GM23338 (cell line): ENCODE measurements at regions not wholly inside any gene's neighbourhood (a gene's known extent, or its start where the extent isn't known, plus 50 kb on each side); places are given as distances from the start of the nearest gene placed in this dataset.

ENCODE experiments used
- ATAC-seq: fragments of 200-7000 bp; cut with Tn5 transposase; 3 replicates; pipeline ENCODE4 v1.9.1; 2020
- DNase-seq: peaks from one replicate; pipeline ENCODE4 v3.0.0-alpha.2; 2015; ENCODE audit warnings: low spot score
- H2AFZ ChIP-seq: fragments of 200-600 bp; sonication (generic); 2 replicates; pipeline ENCODE4 v1.8.0; 2016; ENCODE audit warnings: antibody characterized with exemption, mild to moderate bottlenecking, moderate library complexity
- H3F3A ChIP-seq: fragments of 200-600 bp; sonication (generic); replicated peaks from 2 replicates; pipeline ENCODE4 v1.8.0; 2017; ENCODE audit warnings: antibody characterized with exemption, mixed run types, low read depth
- H3K27ac ChIP-seq: fragments of 200-600 bp; sonication (generic); 2 replicates; pipeline ENCODE4 v1.6.1; 2016; ENCODE audit warnings: low read depth
- H3K27me3 ChIP-seq: fragments of 200-600 bp; sonication (generic); 2 replicates; pipeline ENCODE4 v1.8.0; 2016; ENCODE audit warnings: mild to moderate bottlenecking, mixed run types, moderate library complexity; ENCODE audit not compliant: insufficient read depth
- H3K36me3 ChIP-seq: fragments of 200-600 bp; sonication (generic); 2 replicates; pipeline ENCODE4 v1.8.0; 2016; ENCODE audit warnings: mild to moderate bottlenecking; ENCODE audit not compliant: insufficient read depth
- H3K4me1 ChIP-seq: fragments of 200-600 bp; sonication (generic); 2 replicates; pipeline ENCODE4 v1.8.0; 2016; ENCODE audit warnings: mild to moderate bottlenecking, moderate library complexity; ENCODE audit not compliant: insufficient read depth
- H3K4me2 ChIP-seq: fragments of 200-600 bp; sonication (generic); 2 replicates; pipeline ENCODE4 v1.7.1; 2017; ENCODE audit warnings: mixed run types
- H3K4me3 ChIP-seq: fragments of 200-600 bp; sonication (generic); 2 replicates; pipeline ENCODE4 v1.6.1; 2016; ENCODE audit warnings: mixed run types
- H3K79me2 ChIP-seq: fragments of 200-600 bp; sonication (generic); replicated peaks from 2 replicates; pipeline ENCODE4 v1.8.0; 2017; ENCODE audit warnings: mild to moderate bottlenecking; ENCODE audit not compliant: insufficient read depth
- H3K9me2 ChIP-seq: fragments of 200-600 bp; sonication (generic); 2 replicates; pipeline ENCODE4 v1.8.0; 2017; ENCODE audit not compliant: insufficient read depth
- H4K20me1 ChIP-seq: fragments of 200-600 bp; sonication (generic); replicated peaks from 2 replicates; pipeline ENCODE4 v1.8.0; 2017; ENCODE audit warnings: mild to moderate bottlenecking; ENCODE audit not compliant: insufficient read depth
- H3K27ac Mint-ChIP-seq: 2 replicates; pipeline ENCODE4 v1.8.0; 2020; ENCODE audit warnings: inconsistent platforms, mild to moderate bottlenecking, moderate library complexity, mixed read lengths
- H3K27me3 Mint-ChIP-seq: 3 replicates; pipeline ENCODE4 v1.8.0; 2022; ENCODE audit warnings: low read depth, mild to moderate bottlenecking, moderate library complexity, mixed read lengths, inconsistent platforms; ENCODE audit not compliant: insufficient read depth, poor library complexity
- H3K36me3 Mint-ChIP-seq: 3 replicates; pipeline ENCODE4 v1.8.0; 2021; ENCODE audit warnings: low read depth, mild to moderate bottlenecking, inconsistent platforms, moderate library complexity, mixed read lengths
- H3K4me1 Mint-ChIP-seq: 3 replicates; pipeline ENCODE4 v1.8.0; 2020; ENCODE audit warnings: mild to moderate bottlenecking, inconsistent platforms, mixed read lengths
- H3K4me3 Mint-ChIP-seq: 3 replicates; pipeline ENCODE4 v1.8.0; 2021; ENCODE audit warnings: moderate library complexity, mild to moderate bottlenecking, inconsistent platforms, mixed read lengths
- H3K9me3 Mint-ChIP-seq: 3 replicates; pipeline ENCODE4 v1.8.0; 2020; ENCODE audit warnings: moderate library complexity, mild to moderate bottlenecking, inconsistent platforms, mixed read lengths
- CREB1 ChIP-seq: fragments of 250-450 bp; sonication (Bioruptor Pico); IDR thresholded peaks from 2 replicates; pipeline ENCODE4 v1.5.0; 2020; ENCODE audit warnings: low read depth, mild to moderate bottlenecking, moderate library complexity
- EZH2 ChIP-seq: fragments of 200-600 bp; sonication (generic); IDR thresholded peaks from one replicate; pipeline ENCODE4 v1.8.0; 2017; ENCODE audit warnings: antibody characterized with exemption, mild to moderate bottlenecking, low read depth; ENCODE audit not compliant: unreplicated experiment
- EZH2phosphoT487 ChIP-seq: fragments of 200-600 bp; sonication (generic); IDR thresholded peaks from one replicate; pipeline ENCODE4 v1.8.1; 2018; ENCODE audit warnings: antibody characterized with exemption; ENCODE audit not compliant: unreplicated experiment
- JUNB ChIP-seq: IDR thresholded peaks from one replicate; pipeline ENCODE4 v1.6.1; 2016; ENCODE audit warnings: antibody characterized with exemption; ENCODE audit not compliant: unreplicated experiment
- POLR2AphosphoS5 ChIP-seq: IDR thresholded peaks from 2 replicates; pipeline ENCODE4 v1.6.1; 2016; ENCODE audit warnings: antibody characterized with exemption, low read depth
- REST ChIP-seq: IDR thresholded peaks from one replicate; pipeline ENCODE4 v1.6.1; 2018; ENCODE audit warnings: antibody characterized with exemption; ENCODE audit not compliant: unreplicated experiment
- STAT1 ChIP-seq: IDR thresholded peaks from one replicate; pipeline ENCODE4 v1.6.1; 2016; ENCODE audit warnings: antibody characterized with exemption; ENCODE audit not compliant: unreplicated experiment
- ZNF114 ChIP-seq: fragments of 250-450 bp; sonication (Bioruptor Pico); IDR thresholded peaks from 2 replicates; pipeline ENCODE4 v1.5.0; 2020; ENCODE audit warnings: mild to moderate bottlenecking, moderate library complexity
- ZNF331 ChIP-seq: fragments of 250-450 bp; sonication (Bioruptor Pico); IDR thresholded peaks from 2 replicates; pipeline ENCODE4 v1.5.0; 2020; ENCODE audit warnings: low read depth, mild to moderate bottlenecking, moderate library complexity
- ZNF462 ChIP-seq: fragments of 250-450 bp; sonication (Bioruptor Pico); IDR thresholded peaks from 2 replicates; pipeline ENCODE4 v1.5.0; 2020; ENCODE audit warnings: mild to moderate bottlenecking, moderate library complexity

- no peak overlapping the region for H3K27ac Mint-ChIP-seq
- no peaks in the 10 kb centered on the region for H4K20me1 ChIP-seq
- no peak overlapping the region for H3K4me2 ChIP-seq
- no peaks in the 10 kb centered on the region for H3K36me3 Mint-ChIP-seq
- no peaks in the 10 kb centered on the region for H3K36me3 ChIP-seq
- DNase-seq = no peak
- no peaks in the 10 kb centered on the region for H3K79me2 ChIP-seq
- H2AFZ ChIP-seq = no peak overlapping the region
- no peaks in the 10 kb centered on the region for H3K4me1 Mint-ChIP-seq
- no peak overlapping the region for H3K27ac ChIP-seq
- no peaks in the 10 kb centered on the region for H3F3A ChIP-seq
- no peaks in the 10 kb centered on the region for H3K4me1 ChIP-seq
- no peaks in the 10 kb centered on the region for H3K27me3 Mint-ChIP-seq
- H3K9me2 ChIP-seq = no peaks in the 10 kb centered on the region
- TF ChIP-seq POLR2AphosphoS5 (no peak), EZH2phosphoT487 (no peak), STAT1 (no peak), REST (no peak), ZNF462 (no peak), CREB1 (CRISPR knock-in tag) (no peak), EZH2 (no peak), ZNF331 (CRISPR knock-in tag) (no peak), JUNB (no peak), ZNF114 (no peak)
- H3K9me3 Mint-ChIP-seq = no peaks in the 10 kb centered on the region
- no peak overlapping the region for H3K4me3 ChIP-seq
- H3K4me3 Mint-ChIP-seq = no peak overlapping the region
- no peak for ATAC-seq
- no peaks in the 10 kb centered on the region for H3K27me3 ChIP-seq
Observed at GRCh38 chrY:7942711-7943110, 1031.2 kb upstream of the AMELY start.
